GM21737 (cell line): ENCODE measurements at regions not wholly inside any gene's neighbourhood (a gene's known extent, or its start where the extent isn't known, plus 50 kb on each side); places are given as distances from the start of the nearest gene placed in this dataset.

Experiments used
- ATAC-seq: cut with Tn5 transposase; IDR thresholded peaks from one replicate; pipeline ENCODE4 v1.9.1; 2021; ENCODE audit warnings: mild to moderate bottlenecking, moderate library complexity; ENCODE audit not compliant: unreplicated experiment

GRCh38 chr3:150172356-150172755, 201.7 kb upstream of the PFN2 start:
- no peak for ATAC-seq

- no peak for ATAC-seq
Measured at GRCh38 chr3:150170852-150171520, 200.3 kb upstream of the PFN2 start.

- no peak for ATAC-seq
Measured at GRCh38 chr3:150169330-150169940, 198.7 kb upstream of the PFN2 start.

- ATAC-seq, result no peak
Measured at GRCh38 chr3:150168698-150169097, 198.0 kb upstream of the PFN2 start.

- no peak for ATAC-seq
Measured at GRCh38 chr3:150165396-150166094, 194.8 kb upstream of the PFN2 start.

GRCh38 chr3:150161011-150161410, 190.3 kb upstream of the PFN2 start:
- no peak for ATAC-seq

GRCh38 chr3:150158943-150159625, 188.4 kb upstream of the PFN2 start:
- no peak for ATAC-seq

- no peak for ATAC-seq
Measured at GRCh38 chr3:150152567-150152966, 181.9 kb upstream of the PFN2 start.

GRCh38 chr3:150150633-150151032, 179.9 kb upstream of the PFN2 start:
- ATAC-seq, result no peak

GRCh38 chr3:150149651-150150051, 179.0 kb upstream of the PFN2 start:
- no peak for ATAC-seq

GRCh38 chr3:150148227-150148626, 177.5 kb upstream of the PFN2 start:
- no peak for ATAC-seq

- ATAC-seq, result no peak
Measured at GRCh38 chr3:150147776-150148175, 177.1 kb upstream of the PFN2 start.

- ATAC-seq, result no peak
Measured at GRCh38 chr3:150146991-150147761, 176.5 kb upstream of the PFN2 start.

- ATAC-seq, result no peak
Measured at GRCh38 chr3:150145659-150146058, 175.0 kb upstream of the PFN2 start.

GRCh38 chr3:150144191-150144708, 173.6 kb upstream of the PFN2 start:
- ATAC-seq, result no peak

GRCh38 chr3:150142936-150143335, 172.2 kb upstream of the PFN2 start:
- ATAC-seq, result no peak

- ATAC-seq, result no peak
Measured at GRCh38 chr3:150141790-150142326, 171.2 kb upstream of the PFN2 start.

GRCh38 chr3:150140614-150141321, 170.1 kb upstream of the PFN2 start:
- no peak for ATAC-seq

- ATAC-seq, result no peak
Measured at GRCh38 chr3:150138824-150139223, 168.1 kb upstream of the PFN2 start.

GRCh38 chr3:150136242-150136641, 165.5 kb upstream of the PFN2 start:
- ATAC-seq, result no peak
